Left lung (tissue), 4 donors: ENCODE measurements at regions not wholly inside any gene's neighbourhood (a gene's known extent, or its start where the extent isn't known, plus 50 kb on each side); places are given as distances from the start of the nearest gene placed in this dataset.

Experiments used
- ATAC-seq: fragments of 200-7000 bp; cut with Tn5 transposase; one replicate; pipeline ENCODE4 v1.9.1; 2020; ENCODE audit warnings: moderate library complexity
- DNase-seq, 4 donors: peaks; one replicate each; pipeline ENCODE4 v3.0.0-alpha.2; 2013 to 2020
- H3K27ac ChIP-seq, 2 donors: fragments of 200-600 bp; sonication (generic) in 1 of 2; one replicate each; pipeline versions ENCODE4 v1.5.0 to v1.8.0; 2020 to 2021
- H3K27me3 ChIP-seq, 2 donors: fragments of 200-600 bp; sonication (generic) in 1 of 2; one replicate each; pipeline versions ENCODE4 v1.5.0 to v1.8.0; 2020 to 2021
- H3K36me3 ChIP-seq, 2 donors: fragments of 200-600 bp; sonication (generic) in 1 of 2; one replicate each; pipeline versions ENCODE4 v1.5.0 to v1.8.0; 2020 to 2021
- H3K4me1 ChIP-seq, 2 donors: fragments of 200-600 bp; one replicate each; pipeline ENCODE4 v1.8.0; 2021
- H3K4me3 ChIP-seq, 2 donors: fragments of 200-600 bp; sonication (generic) in 1 of 2; one replicate each; pipeline versions ENCODE4 v1.5.0 to v1.8.0; 2020 to 2021; ENCODE audit warnings: mild to moderate bottlenecking in 1 of 2
- H3K9me3 ChIP-seq, 2 donors: fragments of 200-600 bp; sonication (generic) in 1 of 2; one replicate each; pipeline versions ENCODE4 v1.5.0 to v1.8.0; 2020 to 2021
- CTCF ChIP-seq, 2 donors: fragments of 200-600 bp; sonication (generic) in 1 of 2; IDR thresholded peaks; one replicate each; pipeline versions ENCODE4 v1.5.0 to v1.8.0; 2021; ENCODE audit warnings: antibody characterized with exemption in 2 of 2
- intact Hi-C, 2 donors: fragments of 100-400 bp; cut with DNase I; formaldehyde crosslinking; loops; one replicate each; pipeline versions ENCODE4 v1.11.2 to v1.14.2; 2022
- donor health status: DM: no; HTN: yes; CAD: no.
- donor health status: DM: no; HTN: no; CAD: no.

GRCh38 chr6:91761621-91762020, 1174.7 kb upstream of the MAP3K7 start:
- no peak for DNase-seq
- Histone ChIP-seq H3K27me3 (no peaks in the 10 kb centered on the region), H3K4me3 (no peak overlapping the region), H3K27ac (no peak overlapping the region), H3K4me1 (no peaks in the 10 kb centered on the region), H3K36me3 (no peaks in the 10 kb centered on the region), H3K9me3 (peaks cover 0 to 1% of the 10 kb centered on the region in 2 donors)
- TF ChIP-seq CTCF (IDR thresholded peaks at IDR 0.05): no peak
- ATAC-seq: no peak
- intact Hi-C loops: no loop called here

GRCh38 chr6:91754691-91755090, 1167.8 kb upstream of the MAP3K7 start:
- Histone ChIP-seq H3K4me3 (no peak overlapping the region), H3K36me3 (no peaks in the 10 kb centered on the region), H3K27me3 (no peaks in the 10 kb centered on the region), H3K4me1 (no peaks in the 10 kb centered on the region), H3K9me3 (no peaks in the 10 kb centered on the region), H3K27ac (no peak overlapping the region)
- ATAC-seq: no peak
- intact Hi-C loops: no loop called here
- TF ChIP-seq CTCF (IDR thresholded peaks at IDR 0.05): no peak
- DNase-seq: no peak

GRCh38 chr6:91751526-91751925, 1164.7 kb upstream of the MAP3K7 start:
- no peak for ATAC-seq
- no peaks in the 10 kb centered on the region for H3K27me3 ChIP-seq
- DNase-seq: no peak
- H3K4me3 ChIP-seq: no peak overlapping the region
- no peak for TF ChIP-seq CTCF (IDR thresholded peaks at IDR 0.05)
- no peaks in the 10 kb centered on the region for H3K36me3 ChIP-seq
- H3K9me3 ChIP-seq: peaks cover 0 to 2% of the 10 kb centered on the region in 2 donors
- no peak overlapping the region for H3K27ac ChIP-seq
- H3K4me1 ChIP-seq: no peaks in the 10 kb centered on the region
- intact Hi-C loops: no loop called here

- Histone ChIP-seq H3K36me3 (no peaks in the 10 kb centered on the region), H3K9me3 (peaks cover 0 to 2% of the 10 kb centered on the region in 2 donors), H3K27me3 (no peaks in the 10 kb centered on the region), H3K4me3 (no peak overlapping the region), H3K27ac (no peak overlapping the region), H3K4me1 (no peaks in the 10 kb centered on the region)
- DNase-seq: no peak
- intact Hi-C loops: no loop called here
- no peak for ATAC-seq
- no peak for TF ChIP-seq CTCF (IDR thresholded peaks at IDR 0.05)
Observed at GRCh38 chr6:91744566-91744965, 1157.7 kb upstream of the MAP3K7 start.

GRCh38 chr6:91743756-91744155, 1156.9 kb upstream of the MAP3K7 start:
- ATAC-seq (no peak), DNase-seq (no peak)
- Histone ChIP-seq H3K9me3 (peaks cover 0 to 2% of the 10 kb centered on the region in 2 donors), H3K27ac (no peak overlapping the region), H3K4me1 (no peaks in the 10 kb centered on the region), H3K27me3 (no peaks in the 10 kb centered on the region), H3K36me3 (no peaks in the 10 kb centered on the region), H3K4me3 (no peak overlapping the region)
- TF ChIP-seq CTCF (IDR thresholded peaks at IDR 0.05): no peak
- intact Hi-C loops: no loop called here
